Fibroblast of mammary gland (primary cell): ENCODE measurements at regions not wholly inside any gene's neighbourhood (a gene's known extent, or its start where the extent isn't known, plus 50 kb on each side); places are given as distances from the start of the nearest gene placed in this dataset.
A peak's percentile ranks its signal among the peaks of the same experiment; 100 is the strongest.

Source experiments
- DNase-seq: peaks from one replicate; pipeline ENCODE4 v3.0.0-alpha.2; 2010; ENCODE audit warnings: low read depth
- H3K4me3 ChIP-seq: 2 replicates; pipeline ENCODE4 v1.5.1; 2011; ENCODE audit warnings: low read depth, mild to moderate bottlenecking, low read length, moderate library complexity; ENCODE audit not compliant: control insufficient read depth
- CTCF ChIP-seq: conservative IDR thresholded peaks from 2 replicates; pipeline ENCODE4 v1.5.1; 2011; ENCODE audit warnings: low read depth, low read length, inconsistent platforms; ENCODE audit not compliant: control insufficient read depth, insufficient read depth

GRCh38 chr16:80109581-80109980 lies 431.2 kb upstream of the DYNLRB2 start:
- no peak for DNase-seq
- TF ChIP-seq CTCF: no peak
- H3K4me3 ChIP-seq: no peak overlapping the region

- H3K4me3 ChIP-seq: no peak overlapping the region
- no peak for TF ChIP-seq CTCF
- peak; percentile 5 for DNase-seq
Observed at GRCh38 chr16:80107900-80108299, 432.9 kb upstream of the DYNLRB2 start.

DNA sequence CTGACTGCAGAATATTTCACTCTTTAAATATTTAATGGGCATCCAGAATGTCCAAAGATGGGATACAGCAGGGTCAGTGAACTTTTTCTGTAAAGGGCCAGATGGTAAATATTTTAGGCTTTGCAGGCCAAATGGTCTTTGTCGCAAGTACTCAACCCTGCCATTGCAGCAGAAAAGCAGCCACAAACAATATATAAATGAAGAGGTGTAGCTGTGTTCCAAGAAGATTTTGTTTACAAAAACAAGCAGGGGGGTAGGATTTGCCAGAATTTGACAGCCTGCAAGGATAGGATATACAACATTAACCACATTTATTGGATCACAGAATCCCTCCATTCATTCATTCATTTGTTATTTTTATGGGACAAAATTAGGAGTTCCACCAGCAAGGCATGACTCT lies 435.0 kb upstream of the DYNLRB2 start:
- no peak for TF ChIP-seq CTCF
- DNase-seq: no peak
- H3K4me3 ChIP-seq: no peak overlapping the region

DNA sequence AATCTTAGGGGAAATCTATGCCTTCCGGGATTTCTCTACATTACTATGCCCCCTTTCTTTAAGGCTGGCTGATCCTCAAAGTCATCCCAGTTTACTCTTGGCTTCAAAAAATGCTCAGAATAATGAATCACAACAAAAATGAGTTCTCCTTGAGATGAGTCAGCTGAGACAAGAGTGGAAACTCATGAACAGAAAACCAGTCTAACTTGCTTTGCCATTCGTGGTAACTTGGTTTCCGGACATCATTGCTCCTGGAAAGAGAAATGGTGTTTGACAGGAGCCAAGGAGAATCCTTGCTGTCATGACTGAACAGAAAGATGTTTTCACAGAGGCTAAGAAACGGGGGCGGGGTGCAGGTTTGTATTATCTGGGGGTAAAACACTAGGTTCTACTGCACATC lies 435.6 kb upstream of the DYNLRB2 start:
- no peak for TF ChIP-seq CTCF
- DNase-seq: peak; percentile 9
- no peak overlapping the region for H3K4me3 ChIP-seq

GRCh38 chr16:80104401-80104800 lies 436.4 kb upstream of the DYNLRB2 start:
- no peak for TF ChIP-seq CTCF
- H3K4me3 ChIP-seq: no peak overlapping the region
- DNase-seq: no peak

DNA sequence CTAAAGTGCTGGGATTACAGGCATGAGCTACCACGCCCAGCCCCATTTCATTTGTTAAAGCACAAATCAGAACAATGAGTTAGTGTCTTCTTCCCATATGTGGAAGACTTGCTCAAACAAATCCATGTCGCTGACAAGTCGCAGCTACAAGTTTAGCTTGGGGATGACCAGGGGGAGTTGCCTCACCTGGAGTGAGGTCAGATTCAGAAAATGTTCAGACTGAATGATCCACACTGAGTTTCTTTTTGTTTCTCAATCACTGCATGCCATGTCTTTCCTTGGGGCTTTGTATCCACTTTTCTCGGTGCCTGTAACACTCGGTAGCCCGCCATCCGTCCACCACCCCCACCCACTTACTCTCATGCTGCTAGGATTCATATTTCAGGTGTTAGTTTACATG lies 437.3 kb upstream of the DYNLRB2 start:
- TF ChIP-seq CTCF: no peak
- H3K4me3 ChIP-seq: no peak overlapping the region

DNA sequence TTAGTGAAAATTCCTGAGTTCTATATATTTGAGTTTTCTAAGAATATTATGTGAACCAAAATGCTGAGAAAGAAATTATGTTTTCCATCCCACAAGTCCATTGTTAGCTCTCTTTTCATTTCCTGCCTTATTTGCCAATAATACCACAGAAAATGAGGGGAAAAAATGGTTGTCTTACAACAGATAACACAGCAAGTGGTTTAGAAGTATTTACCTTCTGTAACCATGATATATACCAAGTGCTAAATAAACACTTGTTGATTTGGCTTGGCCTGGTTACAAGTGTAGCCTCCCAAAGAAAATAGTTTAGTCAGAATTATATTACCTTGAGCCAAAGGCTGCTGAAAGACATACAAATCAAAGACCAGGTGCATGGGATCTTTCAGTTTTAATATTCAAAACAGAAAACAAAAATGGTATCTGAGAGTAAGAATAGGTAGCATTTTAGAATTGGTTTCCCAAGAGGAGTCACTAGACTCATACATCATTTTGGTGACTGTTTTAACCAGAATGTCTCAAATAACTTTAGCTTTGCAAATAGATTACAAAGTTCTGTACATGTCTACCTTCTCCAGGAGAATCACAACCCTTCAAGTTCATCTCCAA lies 439.8 kb upstream of the DYNLRB2 start:
- H3K4me3 ChIP-seq: no peak overlapping the region
- TF ChIP-seq CTCF: no peak

More for the DNA sequence above, 437.3 kb upstream of the DYNLRB2 start:
- no peak for DNase-seq

More for the DNA sequence above, 439.8 kb upstream of the DYNLRB2 start:
- DNase-seq: no peak
